ENCODE measurements at regions not wholly inside any gene's neighbourhood (a gene's known extent, or its start where the extent isn't known, plus 50 kb on each side); places are given as distances from the start of the nearest gene placed in this dataset.

DNA sequence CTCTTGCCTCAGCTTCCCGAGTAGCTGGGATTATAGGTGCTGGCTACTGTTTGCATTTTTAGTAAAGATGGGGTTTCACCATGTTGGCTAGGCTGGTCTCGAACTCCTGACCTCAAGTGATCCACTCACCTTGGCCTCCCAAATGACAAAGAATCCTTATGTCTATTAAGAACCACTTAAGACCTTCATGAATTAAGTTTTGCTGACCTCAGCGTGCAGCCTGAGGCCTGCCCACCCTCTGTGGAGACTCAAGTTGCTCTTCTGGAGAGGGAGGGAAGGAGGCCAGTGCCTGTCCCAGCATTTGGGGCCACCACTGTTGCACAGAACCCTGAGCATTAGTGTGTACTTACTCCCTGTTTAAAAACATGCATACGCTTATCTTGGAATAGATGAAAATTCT is 313.3 kb downstream of the FGF9 start:
- no peak for FAIRE-seq
- WGBS, 2 donors: 85 to 90% methylated on average over 4 of the region's 4 CpGs

DNA sequence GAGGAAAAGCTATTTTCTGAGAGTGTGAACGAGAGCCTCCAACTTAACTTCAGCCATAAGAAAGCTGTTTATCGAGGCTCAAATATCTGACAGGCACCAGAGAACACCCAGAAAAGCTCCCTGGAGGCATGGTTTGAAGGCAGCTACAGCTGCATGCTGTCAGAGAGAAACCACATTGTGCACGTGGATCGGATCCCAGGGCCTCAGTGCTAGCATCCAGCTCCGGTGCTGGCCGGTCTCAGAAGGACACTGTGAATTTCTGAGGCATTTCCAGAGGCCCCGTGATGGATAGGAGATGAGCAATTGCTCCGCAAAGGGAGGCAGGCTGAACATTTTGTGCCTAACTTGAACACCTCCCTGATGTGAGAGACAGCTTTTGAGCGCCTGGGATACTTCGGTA is 315.7 kb downstream of the FGF9 start:
- FAIRE-seq (no peak), ATAC-seq (peak in 3 of 4 donors; percentile 63 to 77 (median 65)), DNase-seq (peak in 3 of 6 donors; percentile 6 to 44 (median 16))
- no peaks in the 10 kb centered on the region for H3K9me3 ChIP-seq
- no peak overlapping the region for H3K4me3 ChIP-seq
- H3K36me3 ChIP-seq: no peaks in the 10 kb centered on the region
- no peaks in the 10 kb centered on the region for H3K27me3 ChIP-seq
- H3K27ac ChIP-seq: no peak overlapping the region
- 78 to 89% methylated on average over 10 of the region's 10 CpGs for WGBS, 2 donors
- intact Hi-C loops (cut with DNase I): no loop called here
- no peaks in the 10 kb centered on the region for H3K4me1 ChIP-seq
- TF ChIP-seq, protein P1, sequence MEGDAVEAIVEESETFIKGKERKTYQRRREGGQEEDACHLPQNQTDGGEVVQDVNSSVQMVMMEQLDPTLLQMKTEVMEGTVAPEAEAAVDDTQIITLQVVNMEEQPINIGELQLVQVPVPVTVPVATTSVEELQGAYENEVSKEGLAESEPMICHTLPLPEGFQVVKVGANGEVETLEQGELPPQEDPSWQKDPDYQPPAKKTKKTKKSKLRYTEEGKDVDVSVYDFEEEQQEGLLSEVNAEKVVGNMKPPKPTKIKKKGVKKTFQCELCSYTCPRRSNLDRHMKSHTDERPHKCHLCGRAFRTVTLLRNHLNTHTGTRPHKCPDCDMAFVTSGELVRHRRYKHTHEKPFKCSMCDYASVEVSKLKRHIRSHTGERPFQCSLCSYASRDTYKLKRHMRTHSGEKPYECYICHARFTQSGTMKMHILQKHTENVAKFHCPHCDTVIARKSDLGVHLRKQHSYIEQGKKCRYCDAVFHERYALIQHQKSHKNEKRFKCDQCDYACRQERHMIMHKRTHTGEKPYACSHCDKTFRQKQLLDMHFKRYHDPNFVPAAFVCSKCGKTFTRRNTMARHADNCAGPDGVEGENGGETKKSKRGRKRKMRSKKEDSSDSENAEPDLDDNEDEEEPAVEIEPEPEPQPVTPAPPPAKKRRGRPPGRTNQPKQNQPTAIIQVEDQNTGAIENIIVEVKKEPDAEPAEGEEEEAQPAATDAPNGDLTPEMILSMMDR (IDR thresholded peaks at IDR 0.05): no peak

More for the DNA sequence above, 313.3 kb downstream of the FGF9 start:
- H3K27me3 ChIP-seq: no peaks in the 10 kb centered on the region
- H3K4me3 ChIP-seq: no peak overlapping the region
- no peak for DNase-seq
- no peak for ATAC-seq
- no peaks in the 10 kb centered on the region for H3K9me3 ChIP-seq
- TF ChIP-seq, protein P1 (IDR thresholded peaks at IDR 0.05): no peak
- H3K36me3 ChIP-seq: no peaks in the 10 kb centered on the region
- intact Hi-C loops (cut with DNase I): no loop called here
- no peak overlapping the region for H3K27ac ChIP-seq
- H3K4me1 ChIP-seq: no peaks in the 10 kb centered on the region

DNA sequence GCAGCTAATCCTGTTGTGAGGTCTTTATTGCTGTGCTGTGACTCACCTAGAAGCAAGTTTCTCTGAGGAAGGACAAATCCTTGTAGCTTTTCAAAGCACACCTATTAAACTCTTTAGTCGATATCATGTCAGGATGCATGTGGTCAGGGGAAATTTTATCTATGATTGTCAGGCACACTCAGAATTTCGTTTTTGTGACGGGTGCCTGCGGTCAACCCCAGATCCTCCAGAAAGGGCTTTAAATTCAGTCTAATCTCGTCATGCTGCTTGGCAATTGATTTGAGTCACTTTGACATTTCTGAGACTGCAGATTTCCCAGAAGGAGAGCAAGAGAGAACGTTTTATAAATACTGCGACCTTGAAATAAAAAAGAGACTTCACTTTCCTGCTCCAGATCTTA is 316.9 kb downstream of the FGF9 start:
- Histone ChIP-seq H3K4me3 (no peak overlapping the region), H3K27me3 (no peaks in the 10 kb centered on the region), H3K36me3 (no peaks in the 10 kb centered on the region), H3K4me1 (no peaks in the 10 kb centered on the region), H3K9me3 (no peaks in the 10 kb centered on the region), H3K27ac (no peak overlapping the region)
- intact Hi-C loops (cut with DNase I): no loop called here
- no peak for FAIRE-seq
- TF ChIP-seq, protein P1 (IDR thresholded peaks at IDR 0.05): no peak
- no peak for ATAC-seq
- DNase-seq: no peak
- WGBS, 2 donors: 56 to 65% methylated on average over 7 of the region's 7 CpGs

DNA sequence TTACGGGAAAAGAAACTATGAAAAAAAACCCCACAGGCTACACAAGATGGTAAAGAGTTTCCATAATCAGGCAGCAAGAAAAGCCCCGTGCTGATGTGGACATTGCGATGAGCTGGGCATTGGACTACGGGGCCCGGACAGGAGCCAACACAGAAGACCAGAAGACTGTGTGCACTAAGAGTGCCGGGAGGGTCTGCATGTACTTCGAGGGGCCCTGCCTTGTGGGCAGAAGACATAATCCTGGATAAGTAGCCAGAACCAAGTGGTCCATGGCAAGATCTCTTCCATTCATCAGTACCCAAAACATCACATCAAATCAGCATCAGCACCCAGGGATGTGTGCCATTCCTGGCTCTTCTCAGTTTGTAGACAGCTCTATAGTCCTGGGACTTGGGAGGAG is 317.8 kb downstream of the FGF9 start:
- intact Hi-C loops (cut with DNase I): no loop called here
- ATAC-seq: no peak
- Histone ChIP-seq H3K9me3 (no peaks in the 10 kb centered on the region), H3K36me3 (no peaks in the 10 kb centered on the region), H3K4me3 (no peak overlapping the region), H3K27me3 (no peaks in the 10 kb centered on the region), H3K4me1 (no peaks in the 10 kb centered on the region), H3K27ac (no peak overlapping the region)
- no peak for DNase-seq
- 85 to 87% methylated on average over 7 of the region's 7 CpGs for WGBS, 2 donors
- TF ChIP-seq, protein P1 (IDR thresholded peaks at IDR 0.05): no peak
- FAIRE-seq: no peak

DNA sequence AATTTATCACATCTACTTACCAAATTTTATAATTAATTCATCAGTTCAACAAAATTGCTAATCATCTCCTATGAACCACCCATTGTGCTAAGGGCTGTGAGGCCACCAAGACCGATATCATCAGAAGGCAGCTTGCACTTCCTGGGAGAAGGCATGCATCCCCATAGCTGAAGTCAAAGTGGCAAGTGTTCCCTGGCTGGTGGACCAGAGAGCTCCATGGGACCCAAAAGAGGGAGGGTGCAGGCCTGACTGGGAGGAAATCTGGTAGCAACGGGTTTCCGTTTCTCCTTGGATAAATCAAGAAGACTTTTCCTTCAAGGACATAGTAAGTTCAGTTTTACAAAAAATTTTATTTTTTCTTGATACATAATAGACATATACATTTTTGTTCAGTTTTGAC is 325.2 kb downstream of the FGF9 start:
- no peaks in the 10 kb centered on the region for H3K27me3 ChIP-seq
- DNase-seq (no peak), ATAC-seq (no peak), FAIRE-seq (no peak)
- no peak overlapping the region for H3K27ac ChIP-seq
- WGBS, 2 donors: 89 to 90% methylated on average over 3 of the region's 3 CpGs
- H3K4me3 ChIP-seq: no peak overlapping the region
- intact Hi-C loops (cut with DNase I): no loop called here
- no peaks in the 10 kb centered on the region for H3K9me3 ChIP-seq
- TF ChIP-seq, protein P1 (IDR thresholded peaks at IDR 0.05): no peak
- no peaks in the 10 kb centered on the region for H3K4me1 ChIP-seq
- H3K36me3 ChIP-seq: no peaks in the 10 kb centered on the region
